CD4-positive, alpha-beta T cell treated with Interleukin-4 for 1 hour (primary cell): ENCODE measurements at regions not wholly inside any gene's neighbourhood (a gene's known extent, or its start where the extent isn't known, plus 50 kb on each side); places are given as distances from the start of the nearest gene placed in this dataset.
"Not testable (repeated sequence)": the region's sequence is repeated elsewhere in the genome, so short reads cannot be mapped to it uniquely, and the experiment has no call there.

Source experiments
- DNase-seq, 2 donors: peaks; one replicate each; pipeline ENCODE4 v3.0.0-alpha.2; 2020 to 2022

DNA sequence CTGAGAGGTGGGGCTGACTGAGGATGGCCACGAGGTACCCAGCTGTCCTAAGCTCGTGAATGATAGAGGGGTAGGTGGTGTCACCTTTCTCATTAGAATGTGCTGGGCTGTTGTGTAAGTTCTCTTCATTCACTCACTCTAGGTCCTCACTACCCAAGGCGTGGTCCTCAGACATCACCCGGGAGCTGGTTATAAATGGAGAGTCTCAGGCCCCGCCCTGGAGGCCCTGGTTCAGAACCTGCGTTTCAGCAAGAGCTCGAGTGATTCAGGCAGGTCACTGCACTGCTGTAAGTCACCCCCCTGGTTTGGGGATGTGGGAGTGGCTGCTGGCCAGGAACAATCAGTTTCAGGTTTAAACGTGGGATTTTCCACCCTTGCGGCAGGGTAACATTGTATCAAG, 139.8 kb downstream of the FOXL1 start:
- DNase-seq, result no peak

DNA sequence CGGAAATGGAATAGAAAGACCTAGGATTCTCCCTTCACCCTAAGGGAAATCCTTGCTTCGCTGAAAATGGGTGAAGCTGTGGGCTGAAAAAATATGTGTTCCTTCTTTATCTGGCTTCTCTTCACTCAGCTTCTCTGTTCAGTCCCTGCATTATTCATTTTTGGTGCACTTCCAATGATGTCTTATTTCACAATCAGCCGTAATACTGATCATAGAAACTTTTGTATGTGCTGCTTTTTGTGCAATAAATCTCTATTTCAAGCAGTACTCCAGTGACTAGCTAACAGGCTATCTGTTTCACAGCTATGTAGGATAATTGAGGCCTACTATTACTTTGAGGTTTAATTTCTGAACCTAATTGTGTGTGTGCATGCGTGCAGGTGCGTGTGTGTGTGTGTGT, 144.6 kb downstream of the FOXL1 start:
- DNase-seq, result no peak

DNA sequence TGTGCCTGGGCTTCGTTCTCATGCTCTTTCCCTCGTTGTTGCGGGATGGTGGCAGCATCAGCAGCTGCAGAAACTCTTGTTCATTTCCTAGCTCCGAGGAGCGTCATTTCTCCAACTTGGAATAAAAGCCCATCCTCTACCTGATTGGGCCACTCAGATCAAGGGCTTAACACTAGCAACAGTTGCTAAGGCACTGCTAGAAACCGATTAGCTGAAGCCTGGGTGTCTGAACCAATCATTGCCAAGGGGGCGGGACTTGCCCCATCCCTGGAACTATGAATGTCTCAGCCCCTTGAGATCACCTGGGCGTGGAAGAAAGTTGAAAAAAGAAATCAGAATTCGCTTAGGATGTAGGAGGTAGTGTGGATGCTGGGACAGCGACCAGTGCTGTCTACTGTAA, 145.3 kb downstream of the FOXL1 start:
- no peak for DNase-seq

DNA sequence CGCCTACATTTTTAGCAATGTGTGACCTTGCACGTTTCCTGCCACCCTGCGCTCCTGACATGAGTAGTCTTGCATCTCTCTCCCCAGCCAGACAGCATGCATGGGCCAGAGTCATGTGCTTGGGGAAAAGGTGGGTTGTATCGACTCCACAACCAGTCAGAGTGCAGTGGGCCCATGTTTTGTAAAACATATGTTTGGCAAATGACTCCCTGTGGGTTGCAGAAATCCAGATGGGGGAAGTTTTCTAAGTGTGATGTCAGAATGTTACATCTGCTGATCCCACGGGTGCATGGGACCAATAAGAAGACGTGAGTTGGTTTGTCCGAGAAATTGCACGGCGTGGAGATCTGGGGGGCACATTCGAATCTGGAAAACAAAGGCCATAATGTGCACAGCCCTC, 147.1 kb downstream of the FOXL1 start:
- DNase-seq, result no peak

DNA sequence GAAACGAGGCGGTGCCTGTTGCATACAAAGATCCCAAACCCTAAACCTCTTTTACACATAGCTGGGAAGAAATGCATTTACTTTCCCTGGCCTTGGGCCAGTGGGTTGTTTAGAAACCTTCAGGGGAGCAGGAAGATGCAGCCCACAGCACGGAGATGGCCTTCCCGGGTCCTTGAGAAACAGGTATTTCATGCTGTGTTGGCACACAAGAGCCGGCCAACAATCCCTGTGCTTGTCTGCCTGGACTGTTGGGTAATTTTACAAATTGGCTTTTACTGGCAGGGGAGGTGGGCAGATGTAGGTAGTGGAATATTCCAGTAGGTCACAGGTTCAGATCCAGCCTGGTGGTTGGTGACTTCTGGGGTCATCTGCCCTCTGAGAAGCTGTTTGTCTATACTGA, 148.0 kb downstream of the FOXL1 start:
- no peak for DNase-seq

DNA sequence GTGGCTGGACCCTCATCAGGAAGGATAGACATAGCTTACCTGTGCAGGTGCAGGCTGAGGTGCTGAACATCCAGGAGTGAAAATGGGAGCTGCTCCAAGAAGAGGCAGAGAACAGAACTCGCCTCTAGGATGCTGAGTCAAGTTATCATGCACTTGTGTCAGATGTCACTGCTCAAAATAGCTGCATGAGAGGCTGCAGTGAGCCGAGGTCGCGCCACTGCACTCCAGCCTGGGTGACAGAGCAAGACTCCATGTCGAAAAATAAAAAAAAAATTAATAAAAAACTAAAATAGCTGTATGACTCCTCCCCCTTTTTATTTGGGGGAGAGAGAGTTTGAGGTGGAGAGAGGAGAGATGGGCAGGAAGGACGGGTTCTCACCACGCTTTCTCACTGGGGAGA, 148.8 kb downstream of the FOXL1 start:
- no peak for DNase-seq

DNA sequence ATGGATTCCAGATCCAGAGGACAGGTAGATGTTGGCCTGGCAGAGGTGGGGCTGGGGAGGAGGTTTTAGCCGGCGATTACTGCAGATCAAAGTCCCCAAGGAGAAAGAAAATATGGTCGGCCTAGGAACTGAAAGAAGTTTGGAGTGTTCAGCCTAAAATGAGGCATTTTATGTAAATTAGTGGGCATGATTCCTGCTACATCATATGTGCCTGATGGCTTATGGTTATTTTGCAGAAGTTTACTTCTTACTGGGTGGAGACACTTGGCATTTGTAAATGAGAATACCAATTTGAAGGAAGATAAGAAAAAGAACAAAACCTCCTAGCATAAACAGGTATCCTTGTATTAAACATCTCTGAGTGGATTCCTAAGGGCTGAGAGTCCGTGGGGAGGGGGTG, 149.3 kb downstream of the FOXL1 start:
- no peak for DNase-seq

DNA sequence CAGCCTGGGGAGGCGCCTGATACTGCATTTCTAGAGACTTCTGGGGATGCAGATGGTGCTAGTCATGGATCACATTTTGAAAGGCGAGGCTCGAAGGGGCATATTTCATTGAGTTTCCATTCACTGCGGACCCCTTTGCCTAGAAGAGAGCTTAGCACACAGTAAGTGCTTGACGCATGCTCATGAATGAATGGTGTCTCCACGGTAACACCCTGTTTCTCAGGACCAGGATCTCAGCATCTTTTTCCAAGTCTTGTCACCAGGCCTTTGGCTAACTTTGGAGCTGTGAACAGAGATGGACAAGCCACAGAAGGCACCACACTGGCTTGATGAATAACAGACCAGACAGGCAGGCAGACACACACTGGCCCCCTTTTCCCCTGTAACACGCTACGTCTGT, 151.3 kb downstream of the FOXL1 start:
- no peak for DNase-seq

DNA sequence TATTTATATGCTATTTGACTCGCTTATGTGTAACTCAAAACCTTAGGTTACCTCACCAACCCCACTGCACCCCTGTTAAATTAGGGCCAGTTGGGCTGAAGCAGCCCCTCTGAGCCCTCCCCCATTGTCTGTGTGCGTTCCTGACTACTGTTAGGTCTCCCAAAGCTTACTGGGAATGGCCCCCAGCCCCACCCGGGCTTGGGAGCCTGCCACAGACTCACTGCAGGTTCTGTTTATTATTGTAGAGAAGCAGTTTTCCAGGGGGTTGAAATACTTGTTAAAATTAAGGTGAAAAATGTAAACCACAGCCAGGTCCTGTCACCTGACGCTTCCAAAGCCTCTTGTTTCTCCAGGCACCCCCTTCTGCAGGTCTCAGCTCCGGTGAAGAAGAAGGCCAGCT, 151.7 kb downstream of the FOXL1 start:
- DNase-seq, result no peak

DNA sequence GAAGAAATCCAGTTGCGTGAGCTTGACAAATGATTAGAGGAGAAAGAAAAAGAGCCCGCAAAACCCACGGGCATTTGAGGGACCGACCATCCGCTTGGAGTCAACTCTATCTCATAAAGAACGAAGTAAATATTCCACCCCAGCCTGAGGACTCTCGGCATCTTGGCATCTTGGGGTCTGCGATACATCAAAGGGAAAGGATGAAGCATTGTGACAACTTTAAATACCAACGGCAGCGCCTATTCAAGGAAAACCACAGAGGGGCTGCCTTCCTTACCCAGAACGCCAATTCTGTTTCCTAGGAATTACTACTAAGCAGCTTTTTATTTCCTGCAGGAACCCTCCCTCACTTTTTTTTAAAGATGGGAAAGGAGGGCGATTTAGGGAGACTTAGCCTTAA, 152.2 kb downstream of the FOXL1 start:
- DNase-seq, result no peak

DNA sequence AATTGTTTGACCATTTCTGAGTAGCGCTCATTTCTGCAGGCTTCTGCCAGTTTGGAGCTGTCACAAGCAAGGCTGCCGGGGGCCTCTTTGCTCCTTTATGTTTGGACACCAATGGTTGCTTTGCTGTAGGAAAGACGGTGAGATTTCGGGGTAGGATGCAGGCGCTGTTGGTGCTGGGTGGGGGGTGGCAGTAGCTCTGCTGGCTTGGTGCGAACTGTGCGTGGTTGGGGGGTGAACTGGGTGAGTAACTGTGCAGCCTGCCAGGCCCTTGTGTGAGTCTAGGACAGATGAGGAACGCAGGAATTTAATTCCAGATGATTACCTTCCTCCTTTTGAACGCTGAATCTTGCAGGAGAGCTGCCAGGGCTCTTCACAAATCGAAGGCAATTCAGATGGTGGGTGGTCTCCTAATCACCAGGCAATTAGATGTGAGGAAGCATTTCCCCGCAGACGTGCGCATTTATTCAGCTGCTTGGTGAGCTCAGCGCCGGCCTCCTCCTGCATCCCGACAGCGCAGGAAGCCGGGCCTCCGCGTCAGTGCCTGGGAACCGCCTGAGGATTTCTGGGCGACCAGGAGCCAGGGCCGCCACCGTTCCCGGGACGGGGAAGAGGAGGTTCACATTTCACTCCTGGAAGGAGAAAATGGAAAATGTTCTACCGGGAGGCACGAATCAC, 154.4 kb downstream of the FOXL1 start:
- no peak for DNase-seq

DNA sequence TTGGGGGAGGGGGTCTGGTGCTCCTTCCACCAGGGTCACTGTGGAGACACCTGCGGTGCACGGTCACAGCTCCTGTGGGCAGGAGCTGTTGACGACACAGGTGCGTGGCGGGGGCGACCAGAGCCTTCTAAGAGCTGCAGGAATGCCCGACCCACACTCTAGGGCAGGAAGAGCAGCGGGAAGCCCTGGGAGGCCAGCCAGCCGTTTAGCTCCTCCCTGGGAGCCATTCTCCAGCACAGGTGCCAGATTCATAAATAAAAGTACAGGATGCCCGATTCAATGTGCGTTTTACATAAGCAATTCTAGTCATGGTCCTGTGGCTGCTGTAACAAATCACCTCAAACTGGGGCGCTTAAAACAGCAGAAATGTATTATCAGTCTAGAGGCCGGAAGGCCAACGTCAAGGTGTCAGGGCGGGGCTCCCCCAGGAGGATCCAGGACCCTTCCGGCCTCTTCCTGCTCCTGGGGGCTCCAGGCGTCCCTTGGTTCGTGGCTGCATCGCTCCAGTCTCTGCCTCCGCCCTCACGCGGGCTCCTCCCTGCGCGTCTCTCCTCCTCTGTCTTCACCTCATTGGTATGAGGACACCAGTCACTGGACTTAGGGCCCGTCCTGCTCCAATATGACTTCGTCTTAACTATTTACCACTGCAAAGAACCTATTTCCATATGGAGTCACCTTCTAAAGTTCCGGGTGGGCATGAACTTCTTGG, 155.4 kb downstream of the FOXL1 start:
- DNase-seq, result no peak

DNA sequence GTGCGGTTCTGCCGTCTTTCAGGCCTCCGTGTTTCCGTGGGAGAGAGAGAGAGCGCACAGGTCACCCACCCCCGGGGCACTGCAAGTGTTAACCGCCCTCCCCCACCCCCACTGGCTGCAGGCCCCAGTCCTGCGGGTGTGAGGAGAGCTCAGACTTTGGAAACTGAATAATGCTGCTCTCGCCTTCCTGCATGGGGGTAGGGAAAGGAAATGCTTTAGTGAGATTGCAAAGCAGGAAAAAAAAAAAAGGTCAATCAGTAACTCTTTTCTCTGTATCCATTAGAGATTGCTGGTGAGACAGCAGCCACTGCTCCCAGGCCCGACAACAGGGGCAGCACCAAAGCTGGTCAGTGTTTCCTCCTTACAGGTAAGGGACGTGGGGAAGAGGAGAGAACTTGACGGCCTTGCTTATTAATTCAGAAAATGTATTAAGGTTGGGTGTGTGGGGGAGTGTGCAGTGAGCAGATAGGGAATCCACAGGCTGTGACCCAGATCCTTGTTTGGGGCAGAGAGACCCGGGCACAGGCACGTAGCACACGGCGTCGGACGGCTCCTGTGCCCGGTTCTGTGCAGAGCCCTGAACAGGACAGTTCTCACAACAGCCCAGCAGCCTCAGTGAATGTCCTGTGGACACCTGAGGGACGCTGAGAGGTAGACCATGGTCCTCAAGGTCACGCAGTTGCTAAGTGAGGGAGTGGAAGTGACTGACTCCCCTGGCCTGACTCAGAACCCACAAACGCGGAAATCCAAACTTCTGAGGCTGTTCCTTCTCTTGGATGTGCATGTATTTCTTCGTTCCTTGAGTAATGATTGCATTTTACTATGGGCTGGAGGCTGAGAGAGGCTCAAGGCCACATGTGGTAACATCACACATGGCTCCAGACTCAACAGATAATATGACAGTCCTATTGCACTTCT, 156.5 kb downstream of the FOXL1 start:
- no peak for DNase-seq

DNA sequence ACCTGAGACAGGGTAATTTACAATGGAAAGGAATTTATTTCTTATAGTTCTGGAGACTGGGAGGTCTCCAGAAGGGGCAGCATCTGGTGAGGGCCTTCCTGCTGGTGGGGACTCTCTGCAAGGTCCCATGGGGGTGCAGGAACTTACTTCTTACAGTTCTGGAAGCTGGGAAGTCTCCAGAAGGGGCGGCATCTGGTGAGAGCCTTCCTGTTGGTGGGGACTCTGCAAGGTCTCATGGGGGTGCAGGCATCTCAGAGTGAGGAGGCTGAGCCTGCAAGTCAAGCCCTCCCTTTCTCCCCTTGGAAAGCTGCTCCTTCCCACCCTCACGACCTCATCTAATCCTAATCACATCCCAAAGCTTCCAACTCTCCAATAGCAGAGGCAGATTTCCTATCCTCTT, 157.4 kb downstream of the FOXL1 start:
- no peak for DNase-seq

DNA sequence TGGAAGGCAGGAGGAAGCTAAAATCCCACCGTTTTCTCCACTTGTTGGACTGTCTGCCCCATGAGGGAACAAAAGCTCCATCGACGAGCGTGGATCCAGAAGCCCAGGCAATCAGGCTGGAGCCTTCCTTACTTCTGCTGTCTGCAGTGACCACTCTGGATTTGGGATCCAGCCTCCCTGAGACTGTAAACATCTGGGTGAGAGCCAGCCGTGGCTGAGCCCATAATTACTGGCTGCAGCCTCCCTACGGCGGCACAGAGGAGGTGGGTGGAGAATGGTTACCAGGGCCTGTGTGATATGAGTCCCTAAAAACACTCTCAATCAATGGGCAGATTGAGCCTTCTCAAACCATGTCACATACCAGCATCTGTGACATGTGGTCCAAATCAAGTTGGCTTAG, 158.2 kb downstream of the FOXL1 start:
- DNase-seq, result no peak

DNA sequence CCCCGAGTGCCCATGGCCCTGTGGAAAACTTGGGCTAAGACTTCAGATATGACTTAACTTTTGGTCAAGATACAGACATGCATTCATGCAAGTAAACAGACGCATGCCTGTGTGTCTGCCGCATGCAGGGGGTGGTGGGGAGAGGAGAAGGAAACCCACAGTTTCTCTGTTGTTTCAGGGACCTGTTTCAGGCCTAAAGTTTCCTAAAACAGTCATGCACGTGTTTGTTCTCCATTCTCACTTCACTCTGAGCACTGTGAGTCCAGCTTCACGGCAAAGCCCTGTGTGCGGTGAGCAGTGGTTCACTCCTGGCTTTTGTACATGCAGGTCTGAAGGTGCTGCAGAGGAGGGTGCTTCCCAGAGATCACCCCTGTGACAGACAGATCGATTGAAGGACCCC, 158.7 kb downstream of the FOXL1 start:
- DNase-seq, result no peak

DNA sequence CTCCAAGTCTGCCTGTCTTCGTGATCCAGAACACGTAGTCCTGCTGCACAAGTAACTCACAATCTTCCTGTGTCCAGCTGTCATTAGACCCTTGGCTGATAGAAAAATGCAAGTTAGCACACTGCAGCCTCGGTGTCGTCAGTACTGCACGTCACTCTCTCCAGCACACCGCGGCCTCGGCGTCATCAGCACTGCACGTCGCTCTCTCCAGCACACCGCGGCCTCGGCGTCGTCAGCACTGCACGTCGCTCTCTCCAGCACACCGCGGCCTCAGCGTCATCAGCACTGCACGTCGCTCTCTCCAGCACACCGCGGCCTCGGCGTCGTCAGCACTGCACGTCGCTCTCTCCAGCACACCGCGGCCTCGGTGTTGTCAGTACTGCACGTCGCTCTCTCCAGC, 160.0 kb downstream of the FOXL1 start:
- DNase-seq, result not testable (repeated sequence)

DNA sequence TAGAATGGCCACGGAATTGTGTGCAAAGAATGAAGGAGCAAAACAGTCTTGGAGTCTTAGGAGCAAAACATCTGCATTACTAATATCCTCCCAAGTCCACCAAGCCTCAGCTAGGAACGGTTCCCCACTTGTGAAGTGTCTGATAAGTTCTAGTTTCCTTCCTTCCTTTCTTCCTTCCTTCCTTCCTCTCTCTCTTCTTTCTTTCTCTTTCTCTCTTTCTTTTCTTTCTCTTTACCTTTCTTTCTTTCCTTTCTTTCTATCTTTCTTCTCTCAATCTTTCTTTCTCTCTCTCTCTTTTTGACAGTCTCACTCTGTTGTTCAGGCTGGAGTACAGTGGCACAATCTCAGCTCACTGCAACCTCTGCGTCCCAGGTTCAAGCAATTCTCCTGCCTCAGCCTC, 160.8 kb downstream of the FOXL1 start:
- DNase-seq, result no peak

DNA sequence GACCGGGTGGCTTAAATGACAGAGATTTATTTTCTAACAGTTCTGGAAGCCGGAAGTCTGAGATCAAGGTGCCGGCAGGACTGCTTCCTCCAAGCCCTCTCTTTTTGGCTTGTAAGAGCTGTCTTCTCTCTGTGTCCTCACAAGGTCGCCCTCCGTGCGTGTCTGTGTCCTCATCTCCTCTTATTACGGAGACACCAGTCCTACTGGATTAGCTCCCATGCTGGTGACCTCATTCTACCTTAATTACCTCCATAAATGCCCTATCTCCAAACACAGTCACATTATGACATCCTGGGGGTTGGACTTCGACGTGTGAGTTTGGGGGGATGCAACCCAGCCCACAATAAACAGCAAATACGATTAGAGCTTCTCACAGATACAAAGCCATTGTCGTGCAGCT, 161.5 kb downstream of the FOXL1 start:
- no peak for DNase-seq

DNA sequence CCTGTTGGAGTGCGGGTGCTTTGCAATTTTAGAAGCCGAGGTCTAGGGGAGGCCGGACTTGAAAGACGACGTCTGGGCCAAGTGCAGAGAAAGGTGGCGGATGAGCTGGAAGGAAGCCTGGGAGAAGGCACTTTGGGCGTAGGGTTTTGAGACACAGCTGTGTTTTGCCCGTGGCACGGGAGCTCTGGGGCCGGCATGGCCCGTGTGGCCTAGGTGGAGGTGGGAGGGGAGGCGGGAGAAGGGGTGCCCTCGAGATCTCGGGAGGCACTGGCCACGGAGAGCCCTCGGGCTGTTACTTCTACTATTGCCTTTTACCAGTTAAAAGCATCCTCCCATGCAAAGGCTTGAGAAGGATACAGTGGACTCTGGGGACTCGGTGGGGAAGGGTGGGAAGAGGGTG, 161.9 kb downstream of the FOXL1 start:
- DNase-seq, result no peak

DNA sequence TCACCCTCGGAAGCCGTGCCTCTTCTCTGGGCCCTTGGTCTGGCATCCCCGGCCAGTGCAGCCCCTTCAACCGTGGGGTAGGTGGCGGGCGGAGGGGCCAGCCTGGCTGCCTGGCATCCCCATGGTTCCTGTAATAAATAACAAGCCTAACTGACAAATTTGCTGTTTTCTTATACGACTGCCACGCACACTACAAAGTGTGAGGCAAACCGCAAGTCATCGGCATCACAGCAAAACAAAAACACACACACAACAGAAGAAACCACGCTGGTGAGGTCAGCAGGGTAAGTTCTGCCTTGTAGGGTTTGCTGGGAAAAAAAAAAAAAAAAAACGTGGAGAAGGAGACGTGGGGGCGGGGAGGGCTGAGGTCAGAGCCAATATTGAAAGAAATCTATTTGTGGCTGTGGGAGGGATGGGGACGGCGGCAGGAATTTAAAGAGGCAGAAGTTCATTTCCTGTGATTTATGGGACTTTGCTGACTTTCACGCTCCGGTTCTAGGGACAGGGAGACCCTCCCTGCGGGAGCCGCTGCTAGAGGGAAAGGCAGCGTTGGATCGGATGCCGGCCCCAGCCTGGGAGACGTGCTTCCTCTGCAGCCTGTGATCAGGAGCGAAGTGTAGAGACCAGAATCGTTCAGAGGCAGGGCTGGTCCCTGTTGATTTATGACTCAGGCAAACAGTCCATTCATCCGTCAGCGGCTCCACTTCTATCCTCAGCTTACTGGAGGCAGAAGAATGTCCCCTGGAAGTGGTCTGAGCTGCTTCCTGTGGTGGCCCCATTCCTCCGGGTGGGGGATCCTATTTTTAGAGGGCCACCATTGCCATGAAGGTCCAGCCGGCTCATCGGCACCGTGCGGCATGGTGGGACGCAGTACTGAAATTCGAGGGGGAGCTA, 162.8 kb downstream of the FOXL1 start:
- DNase-seq, result no peak

DNA sequence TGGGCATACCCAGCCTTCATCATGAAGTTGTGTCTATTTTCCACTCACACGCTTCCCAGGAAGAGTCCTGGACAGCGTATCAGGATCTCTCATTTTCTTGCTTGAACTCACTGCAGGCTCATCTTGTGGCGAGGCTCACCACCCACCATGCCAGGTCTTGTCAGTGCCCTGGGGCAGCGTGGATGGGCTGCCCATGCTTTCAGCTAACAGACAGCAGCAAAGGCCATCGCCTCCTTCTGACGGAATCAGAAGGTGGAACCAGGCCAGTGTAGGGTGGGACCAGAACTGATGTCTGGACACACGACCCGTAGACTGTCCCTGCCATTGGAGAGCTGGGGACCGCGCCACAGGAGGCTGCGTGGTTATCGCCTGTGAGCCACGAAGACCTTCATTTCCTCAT, 169.4 kb downstream of the FOXL1 start:
- no peak for DNase-seq

DNA sequence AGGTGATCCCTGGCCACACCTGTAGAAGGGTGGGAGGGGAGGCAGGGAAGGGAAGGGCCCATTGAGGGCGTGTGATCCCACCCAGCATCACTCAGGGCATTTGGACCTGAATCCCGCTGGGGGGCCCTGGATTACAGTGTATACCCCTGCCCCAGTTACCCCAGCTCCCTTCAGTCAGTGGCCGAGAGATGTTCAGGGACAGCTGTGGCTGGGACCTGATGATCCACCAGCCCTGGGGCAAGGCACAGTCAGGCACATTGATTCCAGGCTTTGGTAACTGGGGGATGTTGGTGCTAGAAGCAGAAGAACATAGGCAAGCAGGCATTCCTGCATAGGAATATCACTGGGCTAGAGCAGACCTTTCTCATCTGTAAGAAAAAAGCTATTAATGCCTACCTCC, 170.3 kb downstream of the FOXL1 start:
- no peak for DNase-seq
